HG02763 (cell line): ENCODE measurements at regions not wholly inside any gene's neighbourhood (a gene's known extent, or its start where the extent isn't known, plus 50 kb on each side); places are given as distances from the start of the nearest gene placed in this dataset.

Source experiments
- ATAC-seq: cut with Tn5 transposase; IDR thresholded peaks from one replicate; pipeline ENCODE4 v1.9.1; 2021; ENCODE audit warnings: mild to moderate bottlenecking, moderate library complexity; ENCODE audit not compliant: unreplicated experiment

DNA sequence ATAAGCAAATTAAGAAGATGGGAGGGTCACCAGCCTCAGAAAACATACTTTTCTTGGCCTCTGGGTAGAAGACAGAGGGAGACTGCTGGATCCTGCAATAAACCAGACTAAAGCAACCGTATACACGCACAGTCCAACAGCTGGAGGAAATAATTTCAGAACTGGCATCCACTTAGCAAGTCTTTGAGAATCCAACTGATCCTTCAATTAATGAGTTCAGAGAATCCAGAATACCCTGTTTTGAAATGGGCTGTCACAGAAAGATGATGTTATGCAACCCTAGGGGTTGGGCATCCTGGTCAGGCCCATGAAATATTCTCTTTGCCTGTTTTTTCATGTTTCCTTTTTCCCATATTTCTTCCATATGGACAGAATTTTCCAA is 134.0 kb upstream of the MAGI3 start:
- ATAC-seq: no peak

DNA sequence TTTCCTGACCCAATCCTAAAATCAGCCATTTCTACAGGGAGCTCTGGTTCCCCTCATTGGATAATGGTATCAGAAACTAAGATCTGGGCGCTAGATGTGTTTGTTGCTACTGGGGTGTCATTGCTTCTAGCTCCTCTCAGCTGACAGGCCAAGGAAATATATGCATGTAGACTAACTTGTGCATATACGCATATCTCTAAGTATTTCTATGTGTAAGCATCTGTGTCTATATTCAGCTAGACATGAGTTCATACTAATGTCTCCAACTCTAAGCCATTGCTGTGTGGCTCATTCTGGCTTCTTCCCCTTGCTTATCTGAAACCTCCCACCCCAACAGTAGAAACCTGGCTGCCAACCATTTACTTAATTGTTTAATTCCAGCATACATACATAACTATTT is 130.3 kb upstream of the MAGI3 start:
- no peak for ATAC-seq

DNA sequence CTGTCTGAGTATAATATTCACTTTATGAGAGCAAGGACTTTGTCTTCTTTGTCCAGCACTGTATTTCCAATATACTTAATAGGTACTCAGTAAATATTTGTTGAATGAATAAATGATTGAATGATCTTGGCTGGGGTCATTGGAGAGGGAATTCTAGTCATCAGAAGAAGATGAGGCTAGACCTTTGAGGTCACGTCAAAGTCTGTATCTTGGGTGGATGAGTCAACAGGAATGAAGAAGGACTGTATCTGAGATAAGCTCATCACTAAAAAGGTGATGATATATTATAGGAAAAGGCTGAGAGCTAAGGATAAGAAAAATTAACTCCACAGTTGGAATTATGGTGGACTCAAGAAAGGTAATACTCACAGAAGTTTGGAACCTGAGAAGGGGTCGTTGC is 125.1 kb upstream of the MAGI3 start:
- ATAC-seq: no peak

DNA sequence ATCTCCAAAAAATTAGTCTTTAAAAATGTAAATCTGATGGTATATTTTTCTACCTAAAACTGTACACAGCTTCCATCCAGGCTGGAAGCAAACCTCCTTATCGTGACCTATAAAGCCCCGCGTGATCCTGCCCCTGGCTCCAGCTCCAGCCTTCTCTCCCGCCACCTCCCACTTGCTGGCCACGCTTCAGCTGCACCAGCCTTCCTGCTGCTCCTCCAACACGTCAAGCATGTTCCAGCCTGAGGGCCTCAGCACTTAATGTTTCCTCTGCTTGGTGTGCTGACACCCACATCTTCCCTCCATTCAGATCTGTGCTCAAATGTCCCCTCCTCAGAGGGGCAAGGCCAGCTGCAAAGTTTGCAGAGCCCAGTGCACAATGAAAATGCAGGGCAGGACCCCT is 123.5 kb upstream of the MAGI3 start:
- no peak for ATAC-seq

DNA sequence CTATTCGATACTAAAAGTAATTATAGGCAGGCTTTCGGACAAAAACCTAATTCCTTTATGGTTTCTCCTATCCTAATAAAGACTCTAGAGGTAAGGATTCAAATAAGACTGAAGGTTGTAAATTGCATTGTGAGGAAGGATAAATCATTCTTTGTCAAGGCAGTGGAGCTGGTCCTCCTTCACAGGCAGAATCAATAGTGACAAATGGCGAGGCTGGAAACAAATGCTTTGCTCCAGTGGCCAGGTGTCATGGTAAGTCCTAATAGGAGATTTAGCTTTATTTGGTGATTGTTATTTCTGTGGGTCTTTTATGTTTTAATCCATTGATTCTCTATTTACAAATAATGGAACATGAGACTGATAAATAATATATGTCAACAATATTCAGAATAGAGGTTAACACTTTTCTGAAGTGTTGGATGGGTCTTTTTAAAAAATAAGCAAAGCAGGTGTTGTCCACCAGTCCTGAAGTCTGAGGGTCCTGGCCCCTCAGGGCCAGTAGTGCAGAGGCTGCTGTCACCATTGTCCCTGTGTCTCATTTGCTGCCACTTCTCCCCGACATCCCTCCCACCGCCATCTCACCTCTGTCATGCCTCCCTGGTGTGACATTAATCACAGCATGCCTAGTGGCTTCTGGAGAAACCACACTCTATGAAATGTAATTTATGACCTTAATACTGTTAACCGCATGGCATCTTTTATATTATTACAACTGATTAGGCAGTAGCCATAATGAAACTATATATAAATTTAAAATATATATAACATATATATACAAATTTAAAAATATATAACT is 120.9 kb upstream of the MAGI3 start:
- no peak for ATAC-seq

DNA sequence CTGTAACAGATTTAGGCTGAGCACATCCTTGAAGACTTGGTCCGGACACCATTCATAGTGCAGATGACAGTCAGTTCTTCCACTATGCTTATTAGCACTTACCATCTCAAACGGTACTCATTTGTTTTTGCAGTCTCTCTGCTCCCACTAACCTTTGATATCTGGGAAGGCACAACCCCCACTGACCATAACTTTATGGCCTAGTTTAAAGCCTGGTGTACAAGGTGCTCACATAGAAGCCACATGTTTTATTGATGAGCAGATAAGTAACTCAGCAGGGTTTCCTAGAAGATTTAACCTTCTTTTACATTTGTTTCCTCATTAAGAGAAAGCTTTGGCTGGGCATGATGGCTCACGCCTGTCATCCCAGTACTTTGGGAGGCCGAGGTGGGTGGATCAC is 119.3 kb upstream of the MAGI3 start:
- no peak for ATAC-seq

DNA sequence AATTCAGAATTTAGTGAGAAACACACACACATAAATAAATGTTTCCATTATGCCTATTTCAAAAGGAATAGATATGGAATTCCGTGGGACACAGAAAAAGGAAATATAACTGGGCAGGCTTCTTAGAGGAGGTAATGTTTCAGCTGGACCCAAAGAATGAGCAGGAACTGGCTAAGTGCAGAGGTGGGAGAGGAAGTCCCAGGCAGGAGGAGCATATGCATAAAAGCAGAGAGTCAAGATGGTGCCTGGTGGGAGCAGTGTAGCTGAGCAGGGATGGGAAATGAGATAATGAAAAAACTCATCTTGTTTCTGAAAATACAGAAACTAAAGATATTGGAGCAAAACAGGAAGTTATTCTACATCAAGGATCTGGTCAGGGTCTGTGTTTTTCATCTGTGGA is 115.2 kb upstream of the MAGI3 start:
- ATAC-seq: no peak

DNA sequence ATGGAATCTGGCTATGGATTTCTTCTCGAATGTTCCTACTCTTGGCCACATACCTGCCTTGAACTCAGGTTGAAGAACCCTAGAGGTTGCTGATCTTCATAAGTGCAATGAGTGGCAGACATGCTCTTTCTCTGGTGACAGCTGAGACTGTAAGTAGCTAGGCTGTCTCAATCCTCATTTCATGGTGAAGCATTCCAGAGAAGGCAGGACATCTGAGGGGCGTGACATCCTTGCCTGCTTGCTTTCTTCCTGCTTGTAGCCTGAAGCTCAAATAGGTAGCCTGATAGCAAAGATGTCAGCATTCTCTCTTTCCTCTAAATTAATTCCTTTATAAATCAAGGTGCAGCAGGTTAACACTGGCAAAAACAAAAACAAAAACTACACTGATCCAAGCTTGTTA is 114.6 kb upstream of the MAGI3 start:
- no peak for ATAC-seq

DNA sequence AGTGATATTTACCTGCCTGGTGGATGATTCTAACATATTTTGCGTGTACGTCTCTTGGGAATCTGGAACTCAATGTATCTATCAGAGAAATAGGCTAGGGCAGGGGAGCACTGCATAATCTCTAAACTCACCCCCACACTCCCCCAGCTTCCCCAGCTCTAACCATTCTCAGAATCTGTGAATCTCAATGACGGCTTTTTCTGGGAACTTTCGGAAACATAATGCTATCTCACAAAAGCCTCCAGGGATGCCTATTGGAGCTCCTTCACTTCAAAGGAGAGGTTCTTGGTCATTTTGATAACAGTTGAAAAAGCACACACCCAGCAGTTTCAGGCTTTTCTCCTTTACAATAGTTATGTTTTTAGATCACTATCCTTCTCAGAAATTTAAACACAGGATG is 113.8 kb upstream of the MAGI3 start:
- no peak for ATAC-seq

DNA sequence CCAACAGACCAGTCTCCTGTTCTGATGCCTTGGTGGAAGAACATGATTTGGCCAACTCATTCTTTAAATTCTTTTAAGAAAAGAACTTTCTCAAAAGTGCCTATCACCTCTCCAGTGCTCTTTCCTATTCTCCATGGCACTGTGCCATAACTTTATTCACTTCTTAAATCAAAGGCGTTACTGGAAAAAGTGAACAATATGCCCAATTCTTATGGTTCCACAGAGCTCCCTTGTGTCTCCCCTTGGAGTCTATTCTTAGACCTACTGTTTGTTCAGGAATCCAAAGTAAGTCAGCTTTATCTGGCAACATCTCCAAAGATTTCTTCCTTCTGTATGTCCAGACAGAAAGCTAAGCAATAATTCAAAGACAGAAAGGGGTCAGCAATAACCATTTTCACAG is 111.9 kb upstream of the MAGI3 start:
- no peak for ATAC-seq

DNA sequence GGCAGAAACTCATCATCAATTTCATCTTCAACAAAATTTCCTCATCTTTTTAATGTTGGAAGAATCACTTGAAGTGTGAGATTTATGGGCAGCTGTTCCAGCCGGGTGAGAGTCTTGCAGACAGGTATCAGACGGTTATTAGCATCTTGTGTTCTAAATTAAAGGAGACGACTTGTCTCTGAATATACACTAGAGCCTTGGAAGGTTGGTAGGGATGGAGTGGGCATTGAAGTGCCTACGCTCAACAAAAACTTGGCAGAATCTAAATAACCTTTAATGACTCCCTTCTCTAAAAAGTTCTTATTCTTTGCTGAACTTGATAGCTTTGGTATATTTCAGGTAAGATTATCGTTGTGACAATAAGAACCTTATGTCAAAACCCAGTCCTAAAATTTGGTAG is 111.5 kb upstream of the MAGI3 start:
- ATAC-seq: no peak

DNA sequence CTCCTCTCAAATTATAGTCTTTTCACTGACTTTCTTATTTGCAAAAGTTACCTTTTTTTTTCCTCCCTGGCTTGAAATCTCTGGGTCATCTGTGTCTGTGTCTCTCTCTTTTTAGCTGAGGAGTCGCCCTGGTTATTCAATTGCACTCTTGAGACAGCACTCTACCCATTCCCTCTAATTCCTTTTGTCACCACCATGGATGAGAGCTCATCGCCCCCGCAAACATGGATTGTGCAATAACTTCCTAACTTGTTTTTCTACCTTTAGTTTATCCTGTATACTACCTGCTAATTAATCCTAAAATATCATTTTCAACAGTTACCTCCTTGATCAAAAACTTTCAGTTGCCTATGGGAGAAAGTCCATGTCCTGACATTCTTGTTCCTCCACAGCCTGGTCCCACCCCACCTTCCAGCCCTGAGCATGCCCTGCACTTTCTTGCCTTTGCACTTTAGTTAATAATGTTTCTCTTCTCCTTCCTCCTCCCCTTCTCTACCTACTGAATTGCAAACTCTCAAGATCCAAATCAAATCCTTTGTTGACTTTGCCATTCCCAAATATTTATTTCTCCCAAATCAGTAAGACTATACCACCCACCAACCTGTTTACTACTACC is 110.4 kb upstream of the MAGI3 start:
- ATAC-seq: no peak

DNA sequence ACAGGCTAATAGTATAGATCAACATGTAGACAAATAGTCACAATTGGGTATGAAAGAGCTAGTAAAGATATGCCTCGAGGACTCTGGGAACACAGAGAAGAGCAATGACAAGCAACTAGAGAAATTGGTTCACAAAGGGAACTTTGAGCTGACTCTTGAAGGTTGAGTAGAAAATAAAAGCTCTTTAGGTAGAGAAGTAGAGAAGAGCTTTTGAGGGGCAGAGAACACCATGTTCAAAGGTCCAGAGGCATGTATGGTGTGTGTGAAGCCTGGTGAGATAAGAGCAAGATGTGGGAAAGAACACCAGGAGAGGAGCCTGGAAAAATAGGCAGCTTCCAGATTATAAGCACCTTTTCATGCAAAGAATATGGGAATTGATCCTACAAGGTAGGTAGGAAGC is 109.7 kb upstream of the MAGI3 start:
- ATAC-seq: no peak

DNA sequence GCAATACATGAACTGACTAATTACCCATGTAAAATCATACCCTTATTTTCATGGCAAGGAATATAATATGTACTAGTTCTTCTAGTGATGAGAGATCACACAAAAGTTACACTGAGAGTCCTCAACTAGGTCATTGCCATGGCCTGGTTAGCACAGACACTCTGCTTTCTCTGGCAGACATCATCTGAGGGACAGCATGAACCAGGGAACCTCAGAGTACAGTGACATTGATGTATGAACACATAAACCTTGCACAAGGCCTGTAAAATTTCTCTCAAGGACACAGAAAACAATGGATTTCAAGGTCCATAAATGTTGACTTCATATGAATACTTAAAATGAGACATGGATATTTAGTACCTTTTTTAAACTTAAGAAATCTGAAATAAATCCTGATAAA is 108.8 kb upstream of the MAGI3 start:
- ATAC-seq: no peak

DNA sequence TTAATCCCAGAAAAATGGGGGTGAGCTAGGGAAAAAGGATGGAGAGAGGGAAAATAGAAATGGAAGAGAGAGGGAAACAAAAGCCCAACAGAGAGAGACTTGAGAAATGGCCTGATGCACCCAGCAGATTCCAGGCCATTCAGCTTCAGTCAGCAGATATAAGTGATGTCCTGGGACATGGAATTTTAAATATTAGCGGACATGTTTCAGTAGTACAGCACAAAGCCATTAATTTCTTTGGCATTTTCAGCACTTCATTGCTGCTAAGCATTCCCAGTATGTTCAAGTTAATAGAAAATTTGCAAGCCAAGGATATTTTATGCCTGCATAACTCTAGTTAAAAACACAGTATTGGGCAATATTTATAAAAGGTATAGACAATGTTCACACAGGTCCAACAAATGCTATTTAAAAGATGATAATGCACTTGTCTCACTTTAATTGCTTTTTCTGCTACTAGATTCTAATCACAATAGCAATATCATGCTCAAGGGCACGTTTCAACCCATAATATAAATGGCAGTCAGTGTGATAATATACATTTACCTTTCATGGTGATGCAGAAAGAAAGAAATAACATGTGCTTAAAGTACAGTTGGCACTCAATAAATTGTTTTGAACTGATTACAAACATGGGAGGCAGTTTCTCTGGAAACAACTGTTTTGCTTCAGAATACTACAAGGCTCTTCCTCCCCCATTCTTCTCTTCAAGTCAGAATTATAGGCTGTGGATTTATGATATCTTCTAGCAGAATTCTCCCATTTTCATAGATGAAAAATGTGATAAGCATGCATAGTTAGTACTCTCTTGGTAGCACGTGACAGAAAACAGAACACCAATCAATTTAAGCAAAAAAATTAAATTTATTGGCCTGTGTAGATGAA is 108.1 kb upstream of the MAGI3 start:
- ATAC-seq: no peak

DNA sequence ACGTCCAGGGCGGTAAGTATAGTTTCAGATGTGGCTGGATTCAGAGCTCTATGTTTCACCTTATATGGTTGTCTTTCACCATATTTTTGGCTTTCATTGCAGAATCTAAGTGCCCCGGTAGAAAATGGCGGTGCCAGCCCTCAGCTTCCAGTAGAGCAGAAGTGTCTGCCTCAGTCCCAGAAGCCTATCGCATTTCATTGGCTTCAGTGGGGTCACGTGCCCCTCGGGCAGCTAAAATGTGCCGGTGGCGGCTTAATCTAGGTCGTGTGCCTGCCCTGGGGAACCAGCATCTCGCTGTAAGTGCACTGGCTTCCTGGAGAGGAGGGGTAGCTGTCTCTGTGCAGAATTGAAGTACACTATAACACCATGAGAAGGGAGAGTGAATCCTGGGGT is 107.4 kb upstream of the MAGI3 start:
- no peak for ATAC-seq

DNA sequence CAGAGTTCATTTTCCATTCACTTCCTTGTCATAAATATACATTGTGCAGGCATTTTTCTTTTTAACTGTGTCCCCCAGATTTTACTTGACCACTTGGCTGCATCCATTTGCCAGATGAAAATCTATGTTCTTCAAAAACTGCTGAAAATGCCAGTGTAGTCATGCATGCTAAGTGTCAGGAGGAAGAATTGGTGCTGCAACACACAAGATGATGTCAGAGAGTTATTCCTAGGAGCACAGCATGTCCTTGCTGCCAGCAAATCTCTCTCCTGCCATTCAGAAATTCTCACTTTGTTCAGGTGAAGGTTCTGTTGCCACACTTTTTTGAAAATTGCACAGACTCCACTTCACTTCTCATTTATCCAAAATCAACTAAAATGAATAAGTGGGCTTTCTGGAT is 106.4 kb upstream of the MAGI3 start:
- no peak for ATAC-seq

DNA sequence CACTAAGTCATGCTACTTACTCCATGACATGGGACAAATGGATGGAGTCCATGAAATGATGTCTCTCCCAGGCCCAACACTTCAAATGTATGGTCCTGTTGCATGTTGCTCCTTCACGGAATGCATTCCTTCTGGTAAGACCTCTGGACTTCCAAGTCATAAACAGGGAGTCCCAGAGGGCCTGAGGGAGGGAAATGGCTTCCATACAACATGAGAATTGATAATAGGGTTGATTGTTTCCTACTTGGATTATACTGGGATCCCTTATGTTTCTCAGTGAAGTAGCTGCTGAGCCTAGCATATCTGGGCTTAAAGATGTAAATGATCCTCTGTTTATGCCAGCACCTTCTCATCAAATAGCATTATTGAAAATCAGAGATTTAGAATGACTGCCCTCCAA is 104.2 kb upstream of the MAGI3 start:
- no peak for ATAC-seq

DNA sequence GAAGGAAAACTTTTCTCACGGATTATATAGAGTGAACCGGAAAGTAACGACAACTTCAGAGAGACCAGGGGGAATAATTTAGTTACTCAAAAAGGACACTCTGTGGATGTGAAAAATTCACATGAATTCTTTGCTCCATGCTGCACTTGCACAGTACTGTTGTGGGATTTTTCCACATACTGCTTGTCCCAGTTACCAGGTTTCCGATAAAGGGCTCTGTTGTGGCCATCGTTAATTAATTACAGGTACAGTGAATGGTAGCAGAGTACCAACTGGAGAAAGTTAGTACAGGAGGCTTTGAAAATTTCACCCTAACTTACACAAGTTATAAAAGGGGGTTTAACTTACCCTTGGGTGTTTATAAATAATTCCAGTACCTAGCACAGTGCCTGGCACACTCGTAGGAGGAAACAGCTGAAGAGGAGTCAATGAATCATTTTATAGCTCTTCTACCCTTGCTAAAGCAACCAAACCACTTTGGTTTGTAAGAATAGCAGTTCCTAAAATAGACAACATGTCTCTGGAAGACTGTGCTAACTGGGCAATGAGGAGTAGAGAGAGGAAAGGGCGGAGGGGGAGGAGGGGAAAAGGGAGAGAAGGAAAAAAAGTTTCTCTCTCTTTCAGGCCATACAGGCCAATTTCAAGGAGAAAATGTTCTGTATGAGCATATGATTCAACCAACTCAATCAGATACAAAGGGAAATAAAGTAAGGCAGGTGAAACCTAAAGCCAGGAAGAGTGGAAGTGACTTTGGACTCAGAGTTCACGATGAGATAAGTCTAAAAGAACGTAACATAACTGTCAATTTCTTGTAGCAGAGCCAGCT is 98.3 kb upstream of the MAGI3 start:
- ATAC-seq: no peak

DNA sequence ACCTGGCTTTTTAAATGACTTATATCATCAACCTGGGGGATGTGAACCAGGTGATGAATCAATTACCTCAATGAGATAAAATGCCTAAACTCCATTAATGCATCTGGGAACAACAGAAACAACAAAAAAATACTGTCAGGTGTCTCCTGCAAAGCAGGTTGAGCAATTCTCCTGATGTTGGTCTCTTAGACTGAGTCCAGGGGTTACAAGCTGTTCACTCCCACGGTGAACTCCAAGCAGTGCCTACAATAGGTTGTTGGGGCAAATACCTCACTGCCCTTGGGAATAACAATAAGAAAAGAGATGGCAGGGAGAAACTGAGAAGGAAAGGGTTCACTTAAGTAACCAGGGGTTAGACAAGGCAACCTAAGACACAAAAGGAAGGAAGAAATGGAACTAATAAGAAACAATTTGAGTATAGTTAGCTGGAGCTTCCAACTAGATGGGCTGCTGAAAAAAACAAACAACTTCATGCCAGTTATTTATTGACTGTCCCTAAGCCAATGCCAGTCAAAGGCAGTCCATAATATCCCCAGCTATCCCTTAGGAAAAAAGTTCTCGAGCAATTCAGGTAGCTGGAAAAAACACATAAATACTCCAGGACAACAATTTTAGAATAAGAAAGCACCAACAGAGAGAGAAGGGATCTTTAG is 97.6 kb upstream of the MAGI3 start:
- ATAC-seq: no peak

DNA sequence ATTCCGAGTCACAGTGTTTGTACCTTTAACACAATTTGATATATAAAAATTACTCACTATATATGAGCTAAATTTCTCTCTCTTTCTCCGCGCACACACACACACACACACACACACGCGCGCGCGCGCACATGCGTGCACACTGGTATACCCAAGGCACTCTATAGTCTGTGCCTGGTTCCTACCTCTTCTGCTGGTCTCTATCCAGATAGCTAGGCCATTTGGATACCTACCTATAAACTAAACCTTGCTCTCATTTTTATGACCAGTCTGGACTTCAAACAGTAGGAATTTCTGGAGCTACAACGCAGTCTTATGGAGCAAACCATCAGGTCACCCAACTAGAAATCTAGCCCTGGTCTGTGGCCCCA is 97.1 kb upstream of the MAGI3 start:
- ATAC-seq: no peak
